NCI-H345 treated with DMSO at 0.1 percent for 48 hours (cell line): ENCODE measurements at regions not wholly inside any gene's neighbourhood (a gene's known extent, or its start where the extent isn't known, plus 50 kb on each side); places are given as distances from the start of the nearest gene placed in this dataset.
"Not testable (repeated sequence)": the region's sequence is repeated elsewhere in the genome, so short reads cannot be mapped to it uniquely, and the experiment has no call there.

Experiments
- DNase-seq: peaks from one replicate; lab custom pipeline; 2025; ENCODE audit not compliant: unreplicated experiment; lab: John Stamatoyannopoulos, UW

DNA sequence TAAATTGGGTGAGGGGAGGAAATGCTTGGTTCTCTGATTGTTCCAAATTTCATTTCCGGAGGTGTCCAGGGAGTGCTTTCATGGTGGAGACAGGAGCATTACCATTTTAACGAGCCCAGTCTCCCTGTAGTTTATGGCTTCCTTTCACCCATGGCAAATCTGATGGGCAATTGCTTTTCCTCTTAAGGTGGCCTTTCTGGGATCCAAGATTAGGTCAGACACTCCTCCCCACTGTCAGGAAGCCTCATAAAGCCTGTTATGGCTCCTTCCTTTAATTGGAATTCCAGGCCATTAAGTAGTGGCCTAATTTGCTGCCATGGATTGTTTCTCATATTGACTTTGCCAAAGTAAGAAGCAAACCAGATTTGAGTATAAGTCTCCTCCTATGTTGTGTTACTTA lies 157.8 kb downstream of the PDCD6IP start:
- no peak for DNase-seq

DNA sequence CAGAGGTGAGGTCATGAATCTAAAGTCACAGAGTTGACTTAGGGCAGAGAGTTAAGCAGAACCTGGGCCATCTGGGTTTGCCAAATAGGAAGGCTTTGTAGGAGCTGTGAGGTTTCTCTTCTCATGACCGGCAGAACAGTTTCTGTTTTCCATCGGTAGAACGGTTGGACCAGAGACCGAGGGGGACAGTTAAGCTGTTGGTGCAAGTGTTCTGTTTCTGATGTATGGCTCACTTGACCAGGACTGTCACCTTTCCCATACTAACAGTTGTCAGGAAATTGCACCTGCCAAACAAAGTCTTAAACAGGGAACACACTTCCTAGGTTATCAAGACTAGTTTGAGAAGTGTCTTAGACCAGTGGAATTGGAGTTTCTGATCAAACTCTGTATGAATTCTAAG lies 158.3 kb downstream of the PDCD6IP start:
- no peak for DNase-seq

DNA sequence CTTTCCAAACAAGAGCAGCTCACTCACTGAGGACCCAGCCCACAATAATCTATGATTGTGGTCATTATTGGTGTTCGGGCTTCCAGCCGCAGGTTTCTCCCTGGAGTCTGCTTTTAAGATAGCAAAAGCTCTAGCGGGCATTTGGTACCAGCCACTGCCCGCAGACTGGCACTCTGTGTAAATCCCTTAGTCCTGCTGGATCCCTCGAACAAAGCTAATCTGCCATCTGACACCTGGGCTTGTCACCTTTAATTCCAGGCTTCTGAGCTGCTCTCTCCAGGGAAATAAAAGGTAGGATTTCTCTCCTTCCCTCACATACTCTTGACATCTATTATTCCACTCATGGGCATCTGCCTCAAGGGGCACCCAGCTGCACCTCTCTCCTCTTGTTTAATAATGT lies 158.7 kb downstream of the PDCD6IP start:
- no peak for DNase-seq

DNA sequence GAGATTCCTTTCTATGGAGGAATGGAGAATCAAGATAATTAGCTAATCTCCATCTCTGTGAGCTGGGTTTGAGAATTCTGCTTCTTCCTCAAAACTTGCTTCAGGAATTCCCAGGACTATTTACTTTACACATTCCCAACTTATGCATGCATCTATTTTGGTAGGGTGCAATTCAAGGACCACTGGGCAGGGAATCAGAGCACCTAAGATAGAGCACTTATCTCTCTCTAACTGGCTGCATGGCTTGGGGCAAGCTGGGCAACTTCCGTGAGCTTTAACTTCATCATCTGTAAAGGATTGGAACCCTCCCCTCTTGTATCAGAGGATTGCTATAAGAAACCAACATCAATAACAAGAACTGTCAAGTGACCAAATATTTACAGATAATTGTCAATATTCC lies 160.2 kb downstream of the PDCD6IP start:
- no peak for DNase-seq

DNA sequence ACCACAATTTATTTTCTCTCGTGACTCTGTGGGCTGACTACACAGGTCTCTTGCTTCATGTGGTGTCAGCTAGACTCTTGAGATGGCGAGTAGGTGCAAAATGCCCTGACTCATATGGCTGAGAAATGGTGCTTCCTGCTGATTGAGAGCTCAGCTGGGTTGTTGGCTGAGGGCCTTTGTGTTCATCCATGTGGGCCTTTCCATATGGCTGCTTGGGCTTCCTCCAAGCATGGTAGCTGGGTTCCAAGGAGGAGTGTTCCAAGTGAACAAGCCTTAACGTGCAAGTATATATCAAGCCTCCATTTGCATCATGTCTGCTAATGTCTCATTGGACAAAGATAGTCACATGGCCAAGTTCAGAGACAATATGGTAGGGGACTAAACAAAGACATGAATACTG lies 164.0 kb downstream of the PDCD6IP start:
- no peak for DNase-seq

DNA sequence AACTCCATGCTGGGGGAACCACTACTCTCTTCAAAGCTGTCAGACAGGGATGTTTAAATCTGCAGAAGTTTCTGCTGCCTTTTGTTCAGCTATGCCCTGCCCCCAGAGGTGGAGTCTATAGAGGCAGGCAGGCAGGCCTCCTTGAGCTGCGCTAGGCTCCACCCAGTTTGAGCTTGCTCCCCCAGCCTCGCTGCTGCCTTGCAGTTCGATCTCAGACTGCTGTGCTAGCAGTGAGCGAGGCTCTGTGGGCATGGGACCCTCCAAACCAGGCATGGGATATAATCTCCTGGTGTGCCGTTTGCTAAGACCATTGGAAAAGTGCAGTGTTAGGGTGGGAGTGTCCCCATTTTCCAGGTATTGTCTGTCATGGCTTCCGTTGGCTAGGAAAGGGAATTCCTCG lies 171.8 kb downstream of the PDCD6IP start:
- not testable (repeated sequence) for DNase-seq

DNA sequence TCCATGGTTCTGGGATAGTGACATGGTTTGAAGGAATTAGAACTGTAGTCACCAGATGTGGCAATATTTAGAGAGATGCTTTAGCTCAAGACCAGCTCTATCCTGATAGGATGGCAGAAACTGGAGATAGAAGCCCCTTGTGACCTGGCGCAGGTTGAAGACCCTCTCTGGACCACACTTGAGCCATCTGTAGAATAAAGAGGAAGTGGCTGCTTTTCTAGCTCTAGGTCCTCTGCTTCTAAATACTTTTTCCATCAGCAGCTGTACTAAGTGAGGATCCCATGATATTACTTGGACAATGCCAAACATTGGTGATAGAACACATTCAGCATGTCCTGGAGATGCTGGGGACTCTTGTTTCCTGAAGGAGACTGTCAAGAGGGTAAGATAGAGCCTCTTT lies 172.6 kb downstream of the PDCD6IP start:
- DNase-seq = no peak

DNA sequence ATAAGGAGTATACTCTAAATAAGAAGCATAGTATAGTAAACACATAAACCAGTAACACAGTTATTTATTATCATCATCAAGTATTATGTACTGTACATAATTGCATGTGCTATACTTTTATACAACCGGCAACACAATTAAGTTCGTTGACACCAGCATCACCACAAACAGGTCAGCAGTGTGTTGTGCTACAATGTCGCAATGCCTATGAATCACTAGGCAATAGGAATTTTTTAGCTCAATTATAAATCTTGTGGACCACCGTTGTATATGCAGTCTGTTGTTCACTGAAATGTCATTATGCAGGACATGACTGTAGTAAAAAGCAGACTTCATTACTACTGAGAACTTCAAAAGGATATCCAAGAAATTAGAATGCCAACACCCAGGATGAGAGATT lies 177.0 kb downstream of the PDCD6IP start:
- DNase-seq = no peak

DNA sequence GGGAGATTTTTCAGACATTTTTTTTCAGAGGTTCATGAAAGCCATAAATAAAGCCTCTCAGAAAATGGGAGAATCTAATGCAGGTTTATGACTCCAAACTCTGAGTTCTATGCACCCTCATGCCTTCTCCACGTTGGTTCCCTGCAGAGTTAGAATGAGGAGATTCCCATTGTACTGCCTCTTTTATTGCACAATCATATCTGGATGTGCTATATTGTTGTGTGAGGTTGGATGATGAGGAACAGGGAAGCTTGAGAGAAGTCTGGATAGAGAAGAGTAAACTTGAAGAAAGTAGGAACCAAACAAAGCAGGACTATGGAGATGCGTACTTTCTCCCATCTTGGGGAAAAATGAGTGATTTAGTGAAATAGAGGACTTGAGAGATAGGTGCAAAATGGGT lies 178.8 kb downstream of the PDCD6IP start:
- DNase-seq = no peak

DNA sequence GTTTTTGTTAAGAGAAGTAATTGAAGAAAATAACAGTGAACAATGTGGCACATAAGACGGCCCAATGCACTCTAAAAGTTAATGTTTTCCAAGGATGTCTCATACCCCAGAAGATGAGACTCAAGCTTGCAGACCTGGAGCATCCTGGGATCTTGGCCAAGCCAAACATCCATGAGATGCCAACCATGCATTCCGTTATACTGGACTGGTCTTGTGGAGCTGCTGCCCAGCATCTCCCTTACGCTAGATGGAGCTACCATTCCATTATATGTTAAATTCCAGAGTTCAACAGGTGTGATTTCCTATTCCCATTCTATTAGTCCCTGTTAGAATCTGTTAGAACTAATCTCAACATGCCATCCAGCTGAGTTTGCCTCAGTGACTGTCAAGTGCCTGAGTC lies 181.8 kb downstream of the PDCD6IP start:
- DNase-seq = no peak

DNA sequence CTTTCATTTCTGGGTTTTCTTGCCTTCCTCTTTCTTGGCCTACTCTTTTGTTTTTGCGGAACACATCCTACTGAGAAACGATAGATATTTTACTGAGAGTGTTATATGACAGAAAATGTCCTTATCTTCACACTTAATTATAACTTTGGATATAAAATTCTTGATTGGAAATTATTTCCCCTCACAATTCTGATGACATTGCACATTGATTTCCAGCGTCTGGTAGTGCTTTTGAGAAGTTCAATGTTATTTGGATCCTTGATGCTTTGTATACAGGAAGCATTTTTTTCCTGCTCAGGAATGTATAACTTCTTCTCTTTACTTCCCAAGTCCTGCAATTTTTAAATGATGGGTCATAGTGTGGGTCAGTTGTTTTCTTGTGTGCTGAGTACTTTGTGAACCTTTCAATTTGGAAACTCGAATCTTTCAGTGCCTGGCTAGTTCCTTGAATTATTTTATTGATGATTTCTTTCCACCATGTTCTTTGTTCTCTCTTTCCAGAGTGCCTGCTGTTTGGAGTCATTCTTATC lies 183.9 kb downstream of the PDCD6IP start:
- no peak for DNase-seq

DNA sequence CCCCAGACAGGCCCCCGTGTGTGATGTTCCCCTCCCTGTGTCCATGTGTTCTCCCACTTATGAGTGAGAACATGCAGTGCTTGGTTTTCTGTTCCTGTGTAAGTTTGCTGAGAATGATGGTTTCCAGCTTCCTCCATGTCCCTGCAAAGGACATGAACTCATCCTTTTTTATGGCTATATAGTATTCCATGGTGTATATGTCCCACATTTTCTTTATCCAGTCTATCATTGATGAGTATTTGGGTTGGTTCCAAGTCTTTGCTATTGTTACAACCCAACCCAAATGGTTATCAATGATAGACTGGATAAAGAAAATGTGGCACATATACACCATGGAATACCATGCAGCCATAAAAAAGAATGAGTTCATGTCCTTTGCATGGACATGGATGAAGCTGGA lies 184.5 kb downstream of the PDCD6IP start:
- not testable (repeated sequence) for DNase-seq

DNA sequence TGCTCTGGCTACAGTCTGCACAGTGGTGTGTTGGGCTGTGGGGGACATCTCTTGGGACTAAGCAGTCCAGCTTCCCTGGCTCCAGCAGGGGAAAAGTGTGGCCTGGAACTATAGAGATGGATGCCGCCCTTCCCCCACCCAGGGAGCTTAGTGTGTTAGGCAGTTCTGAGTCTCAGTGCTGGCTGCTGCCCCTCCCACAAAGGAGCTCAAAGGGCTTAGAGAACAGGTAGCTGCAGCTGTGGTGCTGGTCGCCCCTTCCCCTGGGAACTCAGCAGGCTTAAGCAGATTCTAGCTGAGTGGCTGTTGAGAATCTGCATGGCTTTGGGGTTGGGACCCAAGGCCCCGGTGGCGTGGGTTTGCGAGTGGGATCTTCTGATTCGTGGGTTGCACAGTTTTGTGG lies 190.8 kb downstream of the PDCD6IP start:
- DNase-seq = no peak

DNA sequence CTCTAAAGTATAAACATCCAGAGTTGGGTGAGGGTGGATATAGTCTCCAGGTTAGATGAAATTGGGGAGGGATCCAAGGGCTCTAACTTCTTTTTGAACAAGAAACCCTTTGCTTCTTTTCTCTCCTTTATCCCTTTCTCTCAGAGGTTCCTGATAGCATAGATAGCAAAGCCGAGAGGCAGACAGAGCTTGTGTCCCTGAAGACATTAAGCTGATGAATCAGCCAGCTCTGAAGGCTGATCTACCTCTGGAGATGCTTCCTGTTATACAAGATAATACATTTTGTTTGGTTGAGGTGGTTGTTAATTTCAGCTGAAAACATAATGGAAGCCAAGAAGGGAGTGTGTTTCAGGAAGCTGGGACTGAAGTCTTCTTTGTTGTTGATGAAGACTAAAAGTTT lies 193.2 kb downstream of the PDCD6IP start:
- no peak for DNase-seq

DNA sequence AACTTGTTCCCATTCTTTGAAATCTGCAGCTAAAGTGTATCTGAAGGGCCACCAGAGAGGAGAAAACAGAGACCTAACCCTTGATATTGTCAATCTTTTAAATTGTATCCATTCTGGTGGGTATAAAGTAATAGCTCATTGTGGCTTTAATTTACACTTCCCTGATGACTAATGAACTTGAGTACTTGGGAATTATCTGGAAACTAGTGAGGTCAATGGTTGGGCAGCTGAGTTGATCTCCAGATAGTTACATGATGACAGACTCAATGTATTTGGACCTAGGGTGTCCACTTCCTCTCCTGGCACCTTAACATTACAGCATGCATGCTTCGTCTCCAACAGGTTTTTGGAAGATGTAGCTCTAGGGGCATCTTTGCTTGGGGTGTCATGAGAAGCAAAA lies 195.2 kb downstream of the PDCD6IP start:
- DNase-seq = no peak

DNA sequence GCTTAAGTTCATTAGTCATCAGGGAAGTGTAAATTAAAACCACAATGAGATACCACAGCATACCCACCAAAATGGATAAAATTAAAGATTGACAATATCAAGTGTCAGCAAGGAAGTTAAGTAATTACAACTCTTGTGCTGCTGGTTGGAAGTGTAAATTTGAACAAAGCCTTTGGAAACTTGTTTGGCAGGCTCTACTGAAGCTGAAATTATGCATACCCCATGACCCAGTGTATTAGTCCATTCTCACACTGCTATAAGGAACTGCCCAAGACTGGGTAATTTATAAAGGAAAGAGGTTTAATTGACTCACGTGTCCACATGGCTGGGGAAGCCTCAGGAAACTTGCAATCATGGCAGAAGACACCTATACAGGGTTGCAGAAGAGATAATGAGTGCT lies 196.1 kb downstream of the PDCD6IP start:
- no peak for DNase-seq

DNA sequence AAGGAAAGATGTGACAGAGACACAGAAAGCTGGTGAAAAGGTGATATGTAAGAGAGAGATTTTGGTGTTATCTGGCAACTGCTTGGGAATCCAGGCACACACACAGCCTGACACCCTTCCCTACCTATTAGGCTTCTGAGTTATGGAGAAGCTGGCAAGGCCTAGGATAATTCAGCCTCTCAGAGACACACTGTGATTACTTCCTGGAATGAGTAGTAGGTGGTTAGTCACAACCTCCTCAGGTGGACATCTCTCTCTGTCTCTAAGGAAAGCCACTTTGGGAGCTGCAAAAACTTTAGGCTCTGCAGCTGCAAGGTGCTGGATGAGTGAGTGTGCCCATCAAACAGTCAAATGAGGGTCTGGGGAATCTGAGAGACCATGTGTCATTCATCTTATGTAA lies 201.9 kb downstream of the PDCD6IP start:
- no peak for DNase-seq

DNA sequence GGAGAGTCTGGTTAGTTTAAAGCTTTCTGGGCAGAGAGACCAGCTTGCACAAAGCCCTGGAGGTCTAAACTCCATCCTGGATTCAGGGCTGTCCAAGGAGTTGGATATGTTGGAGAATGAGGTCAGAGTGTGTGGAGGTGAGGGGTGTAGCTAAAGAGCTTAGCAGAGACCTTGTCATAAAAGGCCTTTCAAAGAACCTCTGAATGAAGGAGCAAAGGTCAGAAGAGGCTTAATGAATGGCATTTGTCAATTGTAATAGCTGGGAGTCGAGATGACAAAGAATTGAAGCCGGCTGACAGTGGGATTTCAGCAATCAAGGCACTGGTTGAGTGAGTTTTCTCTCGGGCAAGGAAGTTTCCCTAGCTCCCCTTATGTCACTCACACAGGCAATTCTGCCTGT lies 202.6 kb downstream of the PDCD6IP start:
- DNase-seq = no peak

DNA sequence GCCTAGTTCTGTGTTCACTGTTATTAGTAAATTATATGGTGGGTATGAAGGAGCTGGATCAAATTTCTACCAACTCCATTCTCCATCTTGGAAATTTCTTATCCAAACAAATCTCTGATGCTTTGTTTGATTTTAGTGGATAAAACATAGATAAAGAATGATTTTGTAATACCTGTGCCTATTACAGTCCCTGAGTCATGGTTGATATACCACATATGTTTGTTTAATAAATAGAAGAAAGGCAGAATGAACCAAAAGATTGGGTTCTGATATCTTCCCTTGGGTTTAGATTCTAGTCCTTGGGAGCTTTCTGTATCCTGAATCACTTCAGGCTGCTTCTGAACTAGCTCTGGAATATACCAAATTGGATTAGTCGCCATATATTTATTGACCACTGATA lies 203.6 kb downstream of the PDCD6IP start:
- DNase-seq = no peak

DNA sequence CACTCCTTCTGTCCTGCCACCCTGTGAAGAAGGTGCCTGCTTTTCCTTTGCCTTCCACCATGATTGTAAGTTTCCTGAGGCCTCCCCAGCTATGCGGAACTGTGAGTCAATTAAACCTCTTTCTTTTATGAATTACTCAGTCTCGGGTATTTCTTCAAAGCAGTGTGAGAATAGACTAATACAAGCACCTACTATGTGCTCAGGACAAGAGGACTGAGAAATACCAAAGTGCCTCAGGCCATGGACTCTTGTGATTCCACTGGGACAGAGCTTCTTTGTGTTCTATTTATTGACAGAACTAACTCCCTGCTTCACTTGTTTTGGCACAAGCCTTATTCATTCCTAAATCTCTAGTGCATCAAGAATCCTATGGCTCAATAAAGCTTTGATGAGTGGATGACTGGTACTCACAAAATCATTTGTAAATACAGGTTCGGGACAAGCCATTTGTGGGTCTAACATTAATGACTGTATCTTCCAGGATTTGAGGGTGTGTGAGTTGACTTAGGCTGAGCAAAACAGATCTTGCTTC lies 204.2 kb downstream of the PDCD6IP start:
- no peak for DNase-seq

DNA sequence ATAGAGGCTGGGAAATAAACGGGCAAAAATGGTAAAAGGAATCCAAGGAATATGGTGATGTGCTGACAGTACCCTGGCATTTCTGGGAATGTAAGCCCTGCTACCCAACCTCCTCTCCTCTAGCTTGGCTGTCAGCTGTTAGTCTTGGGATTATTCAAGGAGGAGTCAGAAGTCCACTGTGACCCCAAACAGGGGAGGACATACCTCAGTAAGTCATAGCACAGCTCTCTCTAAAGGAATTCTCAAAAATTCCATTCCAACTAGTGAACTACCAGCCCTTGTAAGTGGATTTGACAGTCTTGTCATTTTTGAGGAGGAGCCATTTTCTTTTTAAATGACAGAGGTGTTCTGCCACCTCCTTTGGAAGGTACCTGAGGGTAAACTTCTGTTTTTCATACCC lies 207.5 kb downstream of the PDCD6IP start:
- no peak for DNase-seq

DNA sequence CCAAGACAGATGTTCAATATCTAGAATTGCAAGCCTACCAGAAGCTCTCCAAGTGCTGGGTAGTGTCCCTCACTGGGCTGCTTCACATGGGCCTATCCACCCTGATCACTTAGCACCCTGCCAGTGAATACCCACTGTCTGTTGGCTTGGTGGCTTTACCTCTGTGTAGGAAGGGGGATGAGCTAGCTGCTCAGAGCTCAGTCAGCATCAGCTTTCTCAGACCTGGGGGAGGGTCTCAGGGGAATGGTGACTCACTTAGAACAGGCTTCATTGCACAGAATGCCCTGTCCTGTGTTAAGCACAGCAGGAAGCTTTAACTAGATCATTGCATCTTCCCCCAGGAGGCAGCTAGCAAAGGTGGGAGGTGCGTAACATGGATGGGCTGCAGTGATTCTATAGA lies 209.8 kb downstream of the PDCD6IP start:
- DNase-seq = no peak
